Choroid plexus epithelial cell (primary cell): ENCODE measurements at regions not wholly inside any gene's neighbourhood (a gene's known extent, or its start where the extent isn't known, plus 50 kb on each side); places are given as distances from the start of the nearest gene placed in this dataset.

Experiments
- DNase-seq: peaks from one replicate; pipeline ENCODE4 v3.0.0-alpha.2; 2010; ENCODE audit warnings: low read depth
- H3K4me3 ChIP-seq: 2 replicates; pipeline ENCODE4 v1.5.1; 2011; ENCODE audit warnings: low read depth, mild to moderate bottlenecking, control low read depth, low read length, moderate library complexity
- TF ChIP-seq, protein P1 (sequence below): conservative IDR thresholded peaks from 2 replicates; pipeline ENCODE4 v1.5.1; 2011; ENCODE audit warnings: low read depth, mild to moderate bottlenecking, control low read depth, inconsistent platforms, low read length, moderate library complexity

DNA sequence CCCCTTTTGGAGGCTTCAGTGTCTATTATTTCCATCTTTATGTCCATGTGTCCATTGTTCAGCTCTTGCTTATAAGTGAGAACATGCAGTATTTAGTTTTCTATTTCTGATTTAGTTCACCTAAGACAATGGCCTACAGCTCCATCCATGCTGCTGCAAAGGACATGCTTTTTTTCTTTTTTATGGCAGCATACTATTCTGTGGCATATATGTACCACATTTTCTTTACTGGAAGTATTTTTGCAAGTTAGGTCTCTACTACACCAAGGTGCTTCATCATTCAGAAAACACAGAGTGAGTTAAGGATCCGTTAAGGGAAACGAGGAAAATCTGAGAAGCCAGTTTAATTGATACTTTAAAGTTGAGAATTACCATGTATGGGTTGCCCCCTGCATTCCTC lies 297.2 kb downstream of the CDCA7 start:
- H3K4me3 ChIP-seq, result no peak overlapping the region
- TF ChIP-seq, protein P1, sequence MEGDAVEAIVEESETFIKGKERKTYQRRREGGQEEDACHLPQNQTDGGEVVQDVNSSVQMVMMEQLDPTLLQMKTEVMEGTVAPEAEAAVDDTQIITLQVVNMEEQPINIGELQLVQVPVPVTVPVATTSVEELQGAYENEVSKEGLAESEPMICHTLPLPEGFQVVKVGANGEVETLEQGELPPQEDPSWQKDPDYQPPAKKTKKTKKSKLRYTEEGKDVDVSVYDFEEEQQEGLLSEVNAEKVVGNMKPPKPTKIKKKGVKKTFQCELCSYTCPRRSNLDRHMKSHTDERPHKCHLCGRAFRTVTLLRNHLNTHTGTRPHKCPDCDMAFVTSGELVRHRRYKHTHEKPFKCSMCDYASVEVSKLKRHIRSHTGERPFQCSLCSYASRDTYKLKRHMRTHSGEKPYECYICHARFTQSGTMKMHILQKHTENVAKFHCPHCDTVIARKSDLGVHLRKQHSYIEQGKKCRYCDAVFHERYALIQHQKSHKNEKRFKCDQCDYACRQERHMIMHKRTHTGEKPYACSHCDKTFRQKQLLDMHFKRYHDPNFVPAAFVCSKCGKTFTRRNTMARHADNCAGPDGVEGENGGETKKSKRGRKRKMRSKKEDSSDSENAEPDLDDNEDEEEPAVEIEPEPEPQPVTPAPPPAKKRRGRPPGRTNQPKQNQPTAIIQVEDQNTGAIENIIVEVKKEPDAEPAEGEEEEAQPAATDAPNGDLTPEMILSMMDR, result no peak
- DNase-seq, result no peak

DNA sequence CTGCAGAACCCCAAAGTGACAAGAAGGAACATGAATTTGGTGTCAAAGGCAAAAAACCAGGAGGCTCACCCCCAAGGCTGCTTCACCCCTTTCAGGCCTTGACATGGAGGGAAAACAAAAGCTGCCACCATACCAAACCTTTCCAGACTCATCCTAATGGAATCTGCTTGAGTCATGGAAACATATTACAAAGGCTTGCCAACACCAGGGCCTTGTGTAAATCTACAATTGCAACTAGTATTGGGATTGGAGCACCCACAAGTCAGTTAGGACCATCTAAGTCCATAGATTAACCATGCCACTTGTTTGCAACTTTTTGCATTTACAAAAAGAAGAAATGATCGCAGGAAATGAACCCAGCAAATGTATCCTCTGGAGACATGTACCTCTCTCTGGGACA lies 297.6 kb downstream of the CDCA7 start:
- peak; percentile 87 for DNase-seq
- no peak overlapping the region for H3K4me3 ChIP-seq
- TF ChIP-seq, protein P1, result no peak

DNA sequence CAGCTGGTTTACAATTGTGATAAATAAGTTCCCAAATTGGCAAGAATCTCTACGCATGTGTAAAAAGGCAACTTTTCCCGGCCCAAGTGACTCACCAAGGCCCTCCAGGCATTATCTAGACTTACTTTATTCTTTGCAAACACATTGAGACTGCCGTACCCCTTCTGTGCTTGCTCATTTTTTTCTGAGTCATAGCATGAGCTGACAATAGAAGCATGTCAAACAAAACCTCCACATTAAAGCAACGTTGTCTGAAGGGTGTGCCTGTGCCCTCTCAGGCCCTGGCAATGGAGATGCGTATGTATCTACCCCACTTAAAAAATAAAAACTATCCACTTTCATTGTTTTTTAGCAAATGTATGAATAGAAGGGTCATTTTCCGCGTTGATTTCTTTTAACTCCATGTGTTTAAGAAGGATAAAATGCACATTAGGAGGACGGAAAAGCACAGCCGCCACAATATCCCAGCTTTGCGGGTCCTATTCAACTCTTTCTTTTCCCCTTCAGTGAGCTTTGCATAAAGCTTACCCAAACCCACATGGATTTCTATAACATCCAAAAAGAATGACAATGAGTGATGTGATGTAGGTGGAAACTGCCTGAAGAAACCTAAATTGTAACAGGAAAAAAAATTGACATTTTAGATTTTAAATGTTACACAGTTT lies 298.2 kb downstream of the CDCA7 start:
- TF ChIP-seq, protein P1, result no peak
- peak; percentile 89 for DNase-seq
- H3K4me3 ChIP-seq, result no peak overlapping the region

DNA sequence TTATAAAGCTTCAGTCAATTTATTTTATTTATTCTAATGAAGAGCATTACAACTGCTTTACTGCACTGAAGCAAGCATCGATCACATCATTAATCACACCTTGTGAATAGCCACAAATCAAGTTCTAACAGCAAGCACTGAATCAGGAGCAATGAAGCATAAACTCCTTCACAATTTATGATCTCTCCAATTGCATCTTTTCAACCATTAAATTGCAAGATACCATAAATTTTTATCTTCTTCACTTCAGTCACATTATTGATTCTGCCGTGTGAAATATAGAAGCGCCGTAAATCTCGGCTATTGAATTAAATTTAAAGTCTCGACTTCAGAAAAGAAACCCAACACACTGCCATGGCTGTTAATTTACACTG lies 298.7 kb downstream of the CDCA7 start:
- TF ChIP-seq, protein P1, result no peak
- no peak overlapping the region for H3K4me3 ChIP-seq
- no peak for DNase-seq

DNA sequence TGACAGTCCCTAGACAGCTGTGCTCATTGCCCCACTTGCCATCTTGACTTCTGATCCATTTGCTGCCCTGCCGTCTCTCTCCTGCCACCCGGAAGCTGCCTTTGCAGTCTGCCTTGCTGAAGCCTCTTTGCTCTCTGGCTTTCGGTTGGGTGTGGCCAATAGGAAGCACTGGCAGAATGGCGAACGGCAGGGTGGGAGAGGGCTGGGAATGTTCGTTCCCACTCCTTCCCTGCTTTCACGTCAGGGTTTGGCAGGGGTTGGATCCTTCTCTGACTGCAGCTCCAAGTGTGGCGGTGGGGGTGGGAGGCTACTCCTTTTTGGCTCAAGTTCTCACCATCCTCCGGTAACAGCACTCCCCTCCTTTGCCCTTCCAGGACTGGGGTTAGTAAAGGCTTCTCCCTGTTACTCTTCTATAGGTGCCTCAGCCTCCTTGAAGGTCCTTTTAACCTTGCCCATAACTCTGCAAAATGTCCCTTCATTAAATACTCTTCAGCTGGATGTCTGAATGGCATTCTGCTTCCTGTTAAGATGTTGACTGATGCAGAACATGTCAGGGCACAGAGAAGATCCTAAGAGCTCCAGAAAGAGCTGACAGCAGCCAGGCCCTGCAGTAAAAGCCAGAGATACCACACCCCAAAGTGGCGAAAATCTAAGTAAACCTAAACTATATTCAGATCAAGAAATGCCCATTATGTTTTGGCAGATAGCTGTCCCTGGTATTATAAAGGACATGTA lies 299.7 kb downstream of the CDCA7 start:
- H3K4me3 ChIP-seq, result no peak overlapping the region
- DNase-seq, result no peak
- TF ChIP-seq, protein P1, result no peak

DNA sequence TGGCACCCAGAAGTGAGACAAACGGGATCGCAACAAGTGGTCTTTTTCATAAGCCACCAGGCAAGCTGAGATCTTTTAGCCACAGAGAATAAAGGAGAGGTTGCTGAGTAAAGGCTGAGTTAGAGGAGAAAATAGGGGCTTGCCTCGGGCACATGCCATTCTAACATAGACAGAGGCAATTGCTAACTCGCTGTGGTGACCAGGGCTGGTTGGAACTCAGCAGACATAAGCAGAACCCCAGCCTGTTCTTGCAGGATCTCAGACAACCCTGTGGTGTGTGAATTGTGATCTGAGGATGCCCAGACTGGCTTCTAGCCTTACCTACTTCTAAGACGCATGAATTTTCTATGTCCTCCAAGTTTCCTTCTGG lies 300.2 kb downstream of the CDCA7 start:
- TF ChIP-seq, protein P1, result no peak
- no peak for DNase-seq
- no peak overlapping the region for H3K4me3 ChIP-seq

DNA sequence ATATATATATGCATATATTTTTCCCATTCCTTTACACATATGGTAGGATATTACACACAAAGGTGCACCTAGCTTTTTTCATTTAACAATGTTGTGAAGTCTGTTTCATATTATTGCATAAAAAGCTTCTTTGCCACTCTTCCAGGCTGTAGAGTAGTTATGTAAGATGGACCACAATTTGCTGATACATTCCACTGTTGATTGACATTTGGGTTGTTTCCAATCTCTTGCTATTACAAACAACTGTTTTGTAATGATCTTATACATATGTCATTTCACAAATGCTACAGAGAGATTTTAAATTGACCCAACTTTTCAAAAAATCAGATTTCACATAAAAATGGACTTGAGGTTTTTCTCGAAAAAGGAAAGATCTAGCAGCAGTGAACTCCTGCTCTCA lies 301.4 kb downstream of the CDCA7 start:
- TF ChIP-seq, protein P1, result no peak
- DNase-seq, result peak; percentile 44
- no peak overlapping the region for H3K4me3 ChIP-seq
